Fibroblast of lung (primary cell): ENCODE measurements at regions not wholly inside any gene's neighbourhood (a gene's known extent, or its start where the extent isn't known, plus 50 kb on each side); places are given as distances from the start of the nearest gene placed in this dataset.
A peak's percentile ranks its signal among the peaks of the same experiment; 100 is the strongest.

ENCODE experiments used
- CTCF ChIP-seq, 2 donors: IDR thresholded peaks in 1 of 2; conservative IDR thresholded peaks in 1 of 2; 1 replicate in 1 of 2; 2 replicates in 1 of 2; pipeline ENCODE4 v1.5.1; 2011 to 2012; ENCODE audit warnings: low read length in 2 of 2, control low read depth in 1 of 2, inconsistent platforms in 1 of 2, low read depth in 1 of 2, mild to moderate bottlenecking in 1 of 2
- EZH2 ChIP-seq: IDR thresholded peaks from 2 replicates; pipeline ENCODE4 v1.5.1; 2012; ENCODE audit warnings: low read length, control low read depth, mild to moderate bottlenecking; ENCODE audit errors: missing control alignments

DNA sequence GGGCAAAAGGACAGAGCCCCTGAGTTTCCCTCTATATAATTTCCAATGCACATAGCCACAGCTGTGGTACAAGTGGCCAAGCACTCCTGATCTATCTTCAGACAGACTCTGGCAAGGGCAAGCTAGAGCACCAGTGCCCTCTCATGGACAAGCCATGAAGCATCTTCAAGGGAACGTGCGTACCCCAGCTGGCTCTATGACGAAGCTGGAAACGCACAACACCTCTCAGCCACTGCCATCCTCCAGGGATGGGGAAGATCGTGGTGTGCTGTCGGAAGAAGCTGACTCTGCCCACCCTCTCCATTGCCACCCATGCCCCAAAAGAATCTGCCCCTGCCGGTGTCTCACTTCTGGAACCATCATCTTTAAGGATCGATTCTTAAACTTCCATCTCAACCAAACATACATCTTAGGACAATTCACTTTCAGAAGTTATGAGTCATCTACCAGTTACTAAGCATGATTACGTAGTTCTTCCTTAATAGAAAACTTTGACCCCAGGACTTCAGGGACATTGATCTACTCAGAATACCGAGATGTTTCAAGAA lies 482.9 kb downstream of the AGTPBP1 start:
- TF ChIP-seq EZH2 = no peak
- peak in 1 of 2 donors; percentile 27 for TF ChIP-seq CTCF (conservative IDR thresholded peaks at IDR 0.05 in 1 of 2, IDR thresholded peaks at IDR 0.05 in 1 of 2; ENCODE audit: low read depth in 1 of 2, low read length in 2 of 2)
